ENCODE measurements at regions not wholly inside any gene's neighbourhood (a gene's known extent, or its start where the extent isn't known, plus 50 kb on each side); places are given as distances from the start of the nearest gene placed in this dataset.

GRCh38 chr12:114241973-114242434 is 163.9 kb downstream of the TBX5 start:
- H3K36me3 ChIP-seq, result no peaks in the 10 kb centered on the region
- intact Hi-C loops (cut with DNase I), result no loop called here
- DNase-seq (no peak), ATAC-seq (no peak)
- H3K27ac ChIP-seq, result no peak overlapping the region
- H3K4me1 ChIP-seq, result no peaks in the 10 kb centered on the region
- no peaks in the 10 kb centered on the region for H3K9me3 ChIP-seq
- no peak for TF ChIP-seq CTCF (IDR thresholded peaks at IDR 0.05)
- H3K4me3 ChIP-seq, result no peak overlapping the region
- peaks cover 0 to 44% of the 10 kb centered on the region in 2 donors for H3K27me3 ChIP-seq

GRCh38 chr12:114240288-114240687 is 165.7 kb downstream of the TBX5 start:
- peak in 1 of 4 donors; percentile 64 for DNase-seq

DNA sequence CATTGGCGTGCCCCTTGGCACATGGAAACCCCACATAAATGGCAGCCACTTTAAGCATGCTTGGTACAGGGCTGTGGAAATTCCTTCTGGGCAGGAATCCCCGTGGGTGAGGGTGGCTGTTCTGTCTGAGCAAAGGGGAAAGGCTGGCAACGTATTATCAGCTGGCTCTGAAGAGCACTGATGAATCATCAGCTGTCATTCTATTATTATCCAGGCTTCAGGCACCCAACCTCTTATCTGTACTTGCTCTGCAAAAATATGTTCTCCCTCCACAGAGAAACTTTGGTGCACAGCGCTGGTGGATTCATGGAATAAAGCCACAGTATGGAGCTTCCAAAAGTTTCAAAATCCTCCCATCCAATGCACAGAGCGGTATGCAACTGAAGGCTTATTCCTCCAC is 167.1 kb downstream of the TBX5 start:
- ATAC-seq (peak; percentile 58), DNase-seq (no peak)
- no peaks in the 10 kb centered on the region for H3K4me1 ChIP-seq
- intact Hi-C loops (cut with DNase I), result no loop called here
- H3K27me3 ChIP-seq, result peaks cover 0 to 27% of the 10 kb centered on the region in 2 donors
- no peaks in the 10 kb centered on the region for H3K9me3 ChIP-seq
- H3K36me3 ChIP-seq, result no peaks in the 10 kb centered on the region
- no peak overlapping the region for H3K27ac ChIP-seq
- no peak overlapping the region for H3K4me3 ChIP-seq
- no peak for TF ChIP-seq CTCF (IDR thresholded peaks at IDR 0.05)

More at GRCh38 chr12:114240288-114240687, 165.7 kb downstream of the TBX5 start:
- Histone ChIP-seq H3K4me3 (no peak overlapping the region), H3K9me3 (no peaks in the 10 kb centered on the region), H3K4me1 (no peaks in the 10 kb centered on the region), H3K27ac (no peak overlapping the region), H3K36me3 (no peaks in the 10 kb centered on the region), H3K27me3 (peaks cover 0 to 41% of the 10 kb centered on the region in 2 donors)
- no peak for TF ChIP-seq CTCF (IDR thresholded peaks at IDR 0.05)
- intact Hi-C loops (cut with DNase I), result no loop called here
- no peak for ATAC-seq

- ATAC-seq (no peak), DNase-seq (no peak)
- no peaks in the 10 kb centered on the region for H3K36me3 ChIP-seq
Observed at GRCh38 chr12:114237230-114237629, 168.7 kb downstream of the TBX5 start.

DNA sequence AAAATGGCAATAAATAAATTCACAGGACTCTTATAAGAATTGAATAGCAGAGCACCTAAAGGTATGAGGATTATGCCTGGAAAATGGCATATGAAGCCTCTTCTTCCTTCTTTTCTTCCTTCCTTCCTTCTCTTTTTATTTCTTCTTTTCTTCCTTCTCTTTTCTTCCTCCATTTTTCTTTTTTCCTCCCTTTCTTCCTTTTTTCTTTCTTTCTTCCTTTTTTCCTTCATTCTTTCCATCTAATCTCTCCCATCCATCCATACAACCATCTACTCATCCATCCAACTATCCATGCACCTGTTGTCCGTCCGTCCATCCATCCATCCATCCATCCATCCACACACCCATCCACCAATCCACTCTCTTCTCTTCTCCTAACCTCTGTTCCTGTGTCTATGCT is 173.8 kb downstream of the TBX5 start:
- H3K9me3 ChIP-seq, result no peaks in the 10 kb centered on the region
- H3K36me3 ChIP-seq, result no peaks in the 10 kb centered on the region
- no peak overlapping the region for H3K4me3 ChIP-seq
- ATAC-seq, result no peak
- no peak overlapping the region for H3K27ac ChIP-seq
- no peaks in the 10 kb centered on the region for H3K4me1 ChIP-seq
- no peak for TF ChIP-seq CTCF (IDR thresholded peaks at IDR 0.05)
- peaks cover 0 to 16% of the 10 kb centered on the region in 2 donors for H3K27me3 ChIP-seq
- intact Hi-C loops (cut with DNase I), result no loop called here
- no peak for DNase-seq

More at GRCh38 chr12:114237230-114237629, 168.7 kb downstream of the TBX5 start:
- intact Hi-C loops (cut with DNase I), result no loop called here
- Histone ChIP-seq H3K4me3 (no peak overlapping the region), H3K27ac (no peak overlapping the region), H3K27me3 (peaks cover 0 to 21% of the 10 kb centered on the region in 2 donors), H3K9me3 (no peaks in the 10 kb centered on the region), H3K4me1 (no peaks in the 10 kb centered on the region)
- TF ChIP-seq CTCF (IDR thresholded peaks at IDR 0.05), result no peak

All from left lung (tissue), 4 donors.